ENCODE measurements at regions not wholly inside any gene's neighbourhood (a gene's known extent, or its start where the extent isn't known, plus 50 kb on each side); places are given as distances from the start of the nearest gene placed in this dataset.

- no peak for DNase-seq (ENCODE audit: low read depth, low spot score)
Observed at GRCh38 chr1:72845981-72846380, 563.6 kb upstream of the NEGR1 start.

GRCh38 chr1:72845381-72845780 lies 563.0 kb upstream of the NEGR1 start:
- peak; percentile 57 for DNase-seq (ENCODE audit: low read depth, low spot score)

GRCh38 chr1:72837781-72838180 lies 555.4 kb upstream of the NEGR1 start:
- DNase-seq (ENCODE audit: low read depth, low spot score): no peak

- DNase-seq (ENCODE audit: low read depth, low spot score): no peak
Observed at GRCh38 chr1:72830606-72831390, 548.5 kb upstream of the NEGR1 start.

- no peak for DNase-seq (ENCODE audit: low read depth, low spot score)
Observed at GRCh38 chr1:72827278-72827677, 544.9 kb upstream of the NEGR1 start.

- DNase-seq (ENCODE audit: low read depth, low spot score): no peak
Observed at GRCh38 chr1:72804541-72804940, 522.2 kb upstream of the NEGR1 start.

- DNase-seq (ENCODE audit: low read depth, low spot score): no peak
Observed at GRCh38 chr1:72781038-72781437, 498.7 kb upstream of the NEGR1 start.

- DNase-seq (ENCODE audit: low read depth, low spot score): no peak
Observed at GRCh38 chr1:72780212-72780611, 497.9 kb upstream of the NEGR1 start.

- DNase-seq (ENCODE audit: low read depth, low spot score): no peak
Observed at GRCh38 chr1:72777918-72778317, 495.6 kb upstream of the NEGR1 start.

- no peak for DNase-seq (ENCODE audit: low read depth, low spot score)
Observed at GRCh38 chr1:72763481-72763880, 481.1 kb upstream of the NEGR1 start.

- no peak for DNase-seq (ENCODE audit: low read depth, low spot score)
Observed at GRCh38 chr1:72759486-72759885, 477.1 kb upstream of the NEGR1 start.

- no peak for DNase-seq (ENCODE audit: low read depth, low spot score)
Observed at GRCh38 chr1:72757843-72758242, 475.5 kb upstream of the NEGR1 start.

- no peak for DNase-seq (ENCODE audit: low read depth, low spot score)
Observed at GRCh38 chr1:72745413-72745812, 463.1 kb upstream of the NEGR1 start.

GRCh38 chr1:72734415-72734814 lies 452.1 kb upstream of the NEGR1 start:
- no peak for DNase-seq (ENCODE audit: low read depth, low spot score)

GRCh38 chr1:72724951-72725861 lies 442.9 kb upstream of the NEGR1 start:
- DNase-seq (ENCODE audit: low read depth, low spot score): peak; percentile 45

- no peak for DNase-seq (ENCODE audit: low read depth, low spot score)
Observed at GRCh38 chr1:72705921-72706320, 423.6 kb upstream of the NEGR1 start.

GRCh38 chr1:72704841-72705477 lies 422.6 kb upstream of the NEGR1 start:
- DNase-seq (ENCODE audit: low read depth, low spot score): no peak

- no peak for DNase-seq (ENCODE audit: low read depth, low spot score)
Observed at GRCh38 chr1:72697410-72697809, 415.1 kb upstream of the NEGR1 start.

- no peak for DNase-seq (ENCODE audit: low read depth, low spot score)
Observed at GRCh38 chr1:72693899-72694298, 411.6 kb upstream of the NEGR1 start.

GRCh38 chr1:72693376-72693775 lies 411.0 kb upstream of the NEGR1 start:
- no peak for DNase-seq (ENCODE audit: low read depth, low spot score)

- DNase-seq (ENCODE audit: low read depth, low spot score): no peak
Observed at GRCh38 chr1:72690871-72691270, 408.5 kb upstream of the NEGR1 start.

- DNase-seq (ENCODE audit: low read depth, low spot score): no peak
Observed at GRCh38 chr1:72678683-72679082, 396.3 kb upstream of the NEGR1 start.

Measured in iPS DF 19.7 (cell line).